ENCODE measurements at regions not wholly inside any gene's neighbourhood (a gene's known extent, or its start where the extent isn't known, plus 50 kb on each side); places are given as distances from the start of the nearest gene placed in this dataset.
"Not testable (repeated sequence)": the region's sequence is repeated elsewhere in the genome, so short reads cannot be mapped to it uniquely, and the experiment has no call there.

- CTCF ChIA-PET; H3K36me3 Mint-ChIP-seq (ENCODE audit: insufficient read depth, unreplicated experiment); DNase-seq; H3K4me1 Mint-ChIP-seq (ENCODE audit: low read depth, unreplicated experiment); H3K27me3 Mint-ChIP-seq (ENCODE audit: unreplicated experiment); H3K9me3 Mint-ChIP-seq (ENCODE audit: low read depth, unreplicated experiment); H3K4me3 Mint-ChIP-seq (ENCODE audit: low read depth, unreplicated experiment); BruUV-seq (replicated peaks); intact Hi-C loops (cut with micrococcal nuclease; ENCODE audit: unreplicated experiment); H3K27ac Mint-ChIP-seq (ENCODE audit: unreplicated experiment): not testable (repeated sequence)
Measured at GRCh38 chr1:149338698-149339097, 136.1 kb upstream of the NBPF19 start.

GRCh38 chr1:149349448-149349847 lies 125.4 kb upstream of the NBPF19 start:
- H3K4me1 Mint-ChIP-seq (ENCODE audit: low read depth, unreplicated experiment); H3K4me3 Mint-ChIP-seq (ENCODE audit: low read depth, unreplicated experiment); H3K27me3 Mint-ChIP-seq (ENCODE audit: unreplicated experiment); CTCF ChIA-PET; BruUV-seq (replicated peaks); DNase-seq; intact Hi-C loops (cut with micrococcal nuclease; ENCODE audit: unreplicated experiment); H3K36me3 Mint-ChIP-seq (ENCODE audit: insufficient read depth, unreplicated experiment); H3K9me3 Mint-ChIP-seq (ENCODE audit: low read depth, unreplicated experiment); H3K27ac Mint-ChIP-seq (ENCODE audit: unreplicated experiment): not testable (repeated sequence)

GRCh38 chr1:149352205-149352604 lies 122.6 kb upstream of the NBPF19 start:
- H3K4me3 Mint-ChIP-seq (ENCODE audit: low read depth, unreplicated experiment); BruUV-seq (replicated peaks); H3K4me1 Mint-ChIP-seq (ENCODE audit: low read depth, unreplicated experiment); H3K9me3 Mint-ChIP-seq (ENCODE audit: low read depth, unreplicated experiment); CTCF ChIA-PET; H3K27me3 Mint-ChIP-seq (ENCODE audit: unreplicated experiment); H3K36me3 Mint-ChIP-seq (ENCODE audit: insufficient read depth, unreplicated experiment); DNase-seq; H3K27ac Mint-ChIP-seq (ENCODE audit: unreplicated experiment); intact Hi-C loops (cut with micrococcal nuclease; ENCODE audit: unreplicated experiment): not testable (repeated sequence)

DNA sequence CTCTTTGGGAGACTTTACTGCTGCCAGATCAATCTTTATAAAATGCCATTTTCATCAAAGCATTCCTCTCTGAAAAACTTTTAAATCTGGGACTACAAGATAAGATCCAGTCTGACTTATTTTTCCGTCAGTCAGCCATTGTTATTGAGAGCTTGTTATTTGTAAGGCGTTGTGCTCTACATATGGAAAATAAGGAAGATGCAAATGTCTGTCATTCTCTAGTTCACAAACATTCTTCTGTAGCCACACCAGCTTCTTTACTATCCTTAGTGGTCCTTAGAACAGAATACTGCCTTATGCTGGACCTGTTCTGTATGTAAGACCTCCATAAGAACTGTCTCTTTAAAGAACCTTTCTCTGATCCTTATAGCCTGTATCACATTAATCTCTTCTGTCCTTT lies 120.3 kb upstream of the NBPF19 start:
- BruUV-seq (replicated peaks); H3K36me3 Mint-ChIP-seq (ENCODE audit: insufficient read depth, unreplicated experiment); intact Hi-C loops (cut with micrococcal nuclease; ENCODE audit: unreplicated experiment); H3K4me1 Mint-ChIP-seq (ENCODE audit: low read depth, unreplicated experiment); H3K27ac Mint-ChIP-seq (ENCODE audit: unreplicated experiment); H3K27me3 Mint-ChIP-seq (ENCODE audit: unreplicated experiment); H3K4me3 Mint-ChIP-seq (ENCODE audit: low read depth, unreplicated experiment); DNase-seq; H3K9me3 Mint-ChIP-seq (ENCODE audit: low read depth, unreplicated experiment); CTCF ChIA-PET: not testable (repeated sequence)

- BruUV-seq (replicated peaks); CTCF ChIA-PET; intact Hi-C loops (cut with micrococcal nuclease; ENCODE audit: unreplicated experiment); H3K4me1 Mint-ChIP-seq (ENCODE audit: low read depth, unreplicated experiment); H3K27ac Mint-ChIP-seq (ENCODE audit: unreplicated experiment); H3K4me3 Mint-ChIP-seq (ENCODE audit: low read depth, unreplicated experiment); DNase-seq; H3K9me3 Mint-ChIP-seq (ENCODE audit: low read depth, unreplicated experiment); H3K27me3 Mint-ChIP-seq (ENCODE audit: unreplicated experiment); H3K36me3 Mint-ChIP-seq (ENCODE audit: insufficient read depth, unreplicated experiment): not testable (repeated sequence)
Measured at GRCh38 chr1:149355748-149356147, 119.1 kb upstream of the NBPF19 start.

- intact Hi-C loops (cut with micrococcal nuclease; ENCODE audit: unreplicated experiment); H3K4me1 Mint-ChIP-seq (ENCODE audit: low read depth, unreplicated experiment); BruUV-seq (replicated peaks); H3K9me3 Mint-ChIP-seq (ENCODE audit: low read depth, unreplicated experiment); CTCF ChIA-PET; DNase-seq; H3K36me3 Mint-ChIP-seq (ENCODE audit: insufficient read depth, unreplicated experiment); H3K27me3 Mint-ChIP-seq (ENCODE audit: unreplicated experiment); H3K27ac Mint-ChIP-seq (ENCODE audit: unreplicated experiment); H3K4me3 Mint-ChIP-seq (ENCODE audit: low read depth, unreplicated experiment): not testable (repeated sequence)
Measured at GRCh38 chr1:149356152-149356551, 118.7 kb upstream of the NBPF19 start.

GRCh38 chr1:149360351-149360750 lies 114.5 kb upstream of the NBPF19 start:
- CTCF ChIA-PET; intact Hi-C loops (cut with micrococcal nuclease; ENCODE audit: unreplicated experiment); H3K9me3 Mint-ChIP-seq (ENCODE audit: low read depth, unreplicated experiment); H3K4me3 Mint-ChIP-seq (ENCODE audit: low read depth, unreplicated experiment); H3K4me1 Mint-ChIP-seq (ENCODE audit: low read depth, unreplicated experiment); DNase-seq; BruUV-seq (replicated peaks); H3K27ac Mint-ChIP-seq (ENCODE audit: unreplicated experiment); H3K27me3 Mint-ChIP-seq (ENCODE audit: unreplicated experiment); H3K36me3 Mint-ChIP-seq (ENCODE audit: insufficient read depth, unreplicated experiment): not testable (repeated sequence)

DNA sequence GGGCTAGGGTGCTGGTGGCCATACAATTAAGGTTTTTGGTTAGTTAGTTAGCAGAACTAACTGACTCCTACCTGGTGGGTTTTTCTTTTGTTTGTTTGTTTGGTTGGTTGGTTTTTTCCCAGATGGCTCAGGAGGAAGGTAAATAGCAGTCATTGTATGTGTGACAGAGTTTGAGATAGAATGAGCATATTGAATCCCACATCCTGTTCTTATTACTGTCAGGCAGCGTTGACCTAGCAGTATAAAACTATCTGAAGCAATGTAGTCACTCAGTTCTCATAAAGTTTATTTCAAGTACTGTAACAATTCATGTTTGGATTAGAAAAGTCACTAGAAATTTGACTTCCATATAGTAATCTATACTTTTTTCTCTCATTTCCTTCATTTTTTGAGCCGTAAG lies 113.5 kb upstream of the NBPF19 start:
- H3K27me3 Mint-ChIP-seq (ENCODE audit: unreplicated experiment); BruUV-seq (replicated peaks); H3K4me1 Mint-ChIP-seq (ENCODE audit: low read depth, unreplicated experiment); H3K9me3 Mint-ChIP-seq (ENCODE audit: low read depth, unreplicated experiment); DNase-seq; H3K36me3 Mint-ChIP-seq (ENCODE audit: insufficient read depth, unreplicated experiment); H3K4me3 Mint-ChIP-seq (ENCODE audit: low read depth, unreplicated experiment); intact Hi-C loops (cut with micrococcal nuclease; ENCODE audit: unreplicated experiment); H3K27ac Mint-ChIP-seq (ENCODE audit: unreplicated experiment); CTCF ChIA-PET: not testable (repeated sequence)

GRCh38 chr1:149364188-149364981 lies 110.5 kb upstream of the NBPF19 start:
- H3K4me3 Mint-ChIP-seq (ENCODE audit: low read depth, unreplicated experiment); CTCF ChIA-PET; H3K27ac Mint-ChIP-seq (ENCODE audit: unreplicated experiment); H3K27me3 Mint-ChIP-seq (ENCODE audit: unreplicated experiment); H3K4me1 Mint-ChIP-seq (ENCODE audit: low read depth, unreplicated experiment); H3K36me3 Mint-ChIP-seq (ENCODE audit: insufficient read depth, unreplicated experiment); BruUV-seq (replicated peaks); intact Hi-C loops (cut with micrococcal nuclease; ENCODE audit: unreplicated experiment); DNase-seq; H3K9me3 Mint-ChIP-seq (ENCODE audit: low read depth, unreplicated experiment): not testable (repeated sequence)

DNA sequence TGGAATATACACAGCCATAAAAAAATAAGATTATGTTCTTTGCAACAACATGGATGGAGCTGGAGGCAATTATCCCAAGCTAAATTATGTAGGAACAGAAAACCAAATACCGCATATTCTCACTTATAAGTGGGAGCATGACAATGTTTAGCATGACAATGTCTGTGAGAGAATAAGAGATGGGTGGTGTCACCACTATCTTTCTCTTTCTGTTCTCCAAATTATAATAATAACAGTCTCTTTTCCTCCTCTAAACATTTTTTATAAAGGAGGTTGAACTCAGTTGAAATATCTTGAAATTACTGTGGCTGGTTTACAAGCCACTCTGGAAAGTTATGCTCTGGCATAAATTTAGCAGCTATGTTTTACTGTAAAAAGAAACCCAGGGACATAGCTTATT lies 108.4 kb upstream of the NBPF19 start:
- DNase-seq; H3K27me3 Mint-ChIP-seq (ENCODE audit: unreplicated experiment); intact Hi-C loops (cut with micrococcal nuclease; ENCODE audit: unreplicated experiment); H3K4me3 Mint-ChIP-seq (ENCODE audit: low read depth, unreplicated experiment); H3K36me3 Mint-ChIP-seq (ENCODE audit: insufficient read depth, unreplicated experiment); CTCF ChIA-PET; H3K9me3 Mint-ChIP-seq (ENCODE audit: low read depth, unreplicated experiment); H3K4me1 Mint-ChIP-seq (ENCODE audit: low read depth, unreplicated experiment); BruUV-seq (replicated peaks); H3K27ac Mint-ChIP-seq (ENCODE audit: unreplicated experiment): not testable (repeated sequence)

All from Calu3 (cell line).